ENCODE measurements at regions not wholly inside any gene's neighbourhood (a gene's known extent, or its start where the extent isn't known, plus 50 kb on each side); places are given as distances from the start of the nearest gene placed in this dataset.

- DNase-seq (ENCODE audit: low read depth in 2 of 3, low spot score in 2 of 3): peak in 2 of 3 donors; percentile 69 to 79
Measured at GRCh38 chr13:50511877-50512341, 331.6 kb downstream of the DLEU7 start.

GRCh38 chr13:50512474-50513299, 330.8 kb downstream of the DLEU7 start:
- peak in 2 of 3 donors; percentile 61 to 77 for DNase-seq (ENCODE audit: low read depth in 2 of 3, low spot score in 2 of 3)

GRCh38 chr13:50513300-50513877, 330.1 kb downstream of the DLEU7 start:
- DNase-seq (ENCODE audit: low read depth in 2 of 3, low spot score in 2 of 3): no peak

- no peak for DNase-seq (ENCODE audit: low read depth in 2 of 3, low spot score in 2 of 3)
Measured at GRCh38 chr13:50514249-50514648, 329.2 kb downstream of the DLEU7 start.

- DNase-seq (ENCODE audit: low read depth in 2 of 3, low spot score in 2 of 3): no peak
Measured at GRCh38 chr13:50518131-50518530, 325.4 kb downstream of the DLEU7 start.

- no peak for DNase-seq (ENCODE audit: low read depth in 2 of 3, low spot score in 2 of 3)
Measured at GRCh38 chr13:50518781-50519201, 324.7 kb downstream of the DLEU7 start.

- no peak for DNase-seq (ENCODE audit: low read depth in 2 of 3, low spot score in 2 of 3)
Measured at GRCh38 chr13:50519866-50520265, 323.6 kb downstream of the DLEU7 start.

- no peak for DNase-seq (ENCODE audit: low read depth in 2 of 3, low spot score in 2 of 3)
Measured at GRCh38 chr13:50521006-50521830, 322.3 kb downstream of the DLEU7 start.

- DNase-seq (ENCODE audit: low read depth in 2 of 3, low spot score in 2 of 3): no peak
Measured at GRCh38 chr13:50521831-50522149, 321.7 kb downstream of the DLEU7 start.

GRCh38 chr13:50522506-50522905, 321.0 kb downstream of the DLEU7 start:
- DNase-seq (ENCODE audit: low read depth in 2 of 3, low spot score in 2 of 3): no peak

GRCh38 chr13:50523307-50523706, 320.2 kb downstream of the DLEU7 start:
- no peak for DNase-seq (ENCODE audit: low read depth in 2 of 3, low spot score in 2 of 3)

- DNase-seq (ENCODE audit: low read depth in 2 of 3, low spot score in 2 of 3): no peak
Measured at GRCh38 chr13:50524560-50524959, 318.9 kb downstream of the DLEU7 start.

- DNase-seq (ENCODE audit: low read depth in 2 of 3, low spot score in 2 of 3): no peak
Measured at GRCh38 chr13:50526661-50527071, 316.8 kb downstream of the DLEU7 start.

GRCh38 chr13:50527188-50527587, 316.3 kb downstream of the DLEU7 start:
- DNase-seq (ENCODE audit: low read depth in 2 of 3, low spot score in 2 of 3): no peak

GRCh38 chr13:50527612-50528509, 315.6 kb downstream of the DLEU7 start:
- peak in 1 of 3 donors; percentile 47 for DNase-seq (ENCODE audit: low read depth in 2 of 3, low spot score in 2 of 3)

- no peak for DNase-seq (ENCODE audit: low read depth in 2 of 3, low spot score in 2 of 3)
Measured at GRCh38 chr13:50529154-50529882, 314.2 kb downstream of the DLEU7 start.

- peak in 1 of 3 donors; percentile 53 for DNase-seq (ENCODE audit: low read depth in 2 of 3, low spot score in 2 of 3)
Measured at GRCh38 chr13:50531917-50532899, 311.3 kb downstream of the DLEU7 start.

GRCh38 chr13:50535050-50535449, 308.4 kb downstream of the DLEU7 start:
- DNase-seq (ENCODE audit: low read depth in 2 of 3, low spot score in 2 of 3): peak in 1 of 3 donors; percentile 29

Measured in hematopoietic multipotent progenitor cell (in vitro differentiated cells).